Effector memory CD8-positive, alpha-beta T cell (primary cell): ENCODE measurements at regions not wholly inside any gene's neighbourhood (a gene's known extent, or its start where the extent isn't known, plus 50 kb on each side); places are given as distances from the start of the nearest gene placed in this dataset.

Source experiments
- ATAC-seq: fragments of 150-1000 bp; cut with Tn5 transposase; replicated peaks from 2 replicates; pipeline ENCODE4 v1.10.0; 2021; ENCODE audit warnings: mild to moderate bottlenecking, moderate library complexity
- DNase-seq, 3 experiments: peaks; one replicate each; pipeline ENCODE4 v3.0.0; 2021
- H3K27ac Mint-ChIP-seq, 2 donors: one replicate each; pipeline ENCODE4 v1.8.0; 2022; ENCODE audit warnings: mild to moderate bottlenecking in 2 of 2, mixed read lengths in 2 of 2, moderate library complexity in 2 of 2
- H3K27me3 Mint-ChIP-seq, 2 donors: one replicate each; pipeline ENCODE4 v1.8.0; 2022; ENCODE audit warnings: mixed read lengths in 2 of 2
- H3K36me3 Mint-ChIP-seq: one replicate; pipeline ENCODE4 v1.8.0; 2022; ENCODE audit warnings: mild to moderate bottlenecking, moderate library complexity, mixed read lengths; ENCODE audit not compliant: insufficient read depth
- H3K4me1 Mint-ChIP-seq, 2 donors: one replicate each; pipeline ENCODE4 v1.8.0; 2022; ENCODE audit warnings: low read depth in 2 of 2, mixed read lengths in 2 of 2
- H3K4me3 Mint-ChIP-seq, 2 donors: one replicate each; pipeline ENCODE4 v1.8.0; 2022; ENCODE audit warnings: mild to moderate bottlenecking in 2 of 2, mixed read lengths in 2 of 2, moderate library complexity in 2 of 2
- H3K9me3 Mint-ChIP-seq, 2 donors: one replicate each; pipeline ENCODE4 v1.8.0; 2022; ENCODE audit warnings: mixed read lengths in 2 of 2

- no peaks in the 10 kb centered on the region for H3K4me1 Mint-ChIP-seq
- H3K27me3 Mint-ChIP-seq: no peaks in the 10 kb centered on the region
- no peak for ATAC-seq
- H3K36me3 Mint-ChIP-seq: no peaks in the 10 kb centered on the region
- no peak overlapping the region for H3K4me3 Mint-ChIP-seq
- H3K9me3 Mint-ChIP-seq: no peaks in the 10 kb centered on the region
- no peak for DNase-seq
- no peak overlapping the region for H3K27ac Mint-ChIP-seq
These were observed 172.5 kb downstream of the GXYLT1 start for GRCh38 chr12:41972196-41972595.

- Mint-ChIP-seq H3K9me3 (no peaks in the 10 kb centered on the region), H3K4me3 (no peak overlapping the region), H3K27me3 (no peaks in the 10 kb centered on the region), H3K4me1 (no peaks in the 10 kb centered on the region), H3K27ac (no peak overlapping the region), H3K36me3 (no peaks in the 10 kb centered on the region)
- no peak for ATAC-seq
- DNase-seq: no peak
These were observed 173.9 kb downstream of the GXYLT1 start for GRCh38 chr12:41970744-41971143.

- ATAC-seq (no peak), DNase-seq (no peak)
- Mint-ChIP-seq H3K4me1 (no peaks in the 10 kb centered on the region), H3K4me3 (no peak overlapping the region), H3K27me3 (peaks cover 0 to 10% of the 10 kb centered on the region in 2 donors), H3K9me3 (no peaks in the 10 kb centered on the region), H3K36me3 (no peaks in the 10 kb centered on the region), H3K27ac (no peak overlapping the region)
These were observed 176.1 kb downstream of the GXYLT1 start for GRCh38 chr12:41968599-41968998.

- H3K36me3 Mint-ChIP-seq: no peaks in the 10 kb centered on the region
- H3K27me3 Mint-ChIP-seq: peaks cover 0 to 10% of the 10 kb centered on the region in 2 donors
- H3K9me3 Mint-ChIP-seq: no peaks in the 10 kb centered on the region
- H3K4me3 Mint-ChIP-seq: no peak overlapping the region
- H3K4me1 Mint-ChIP-seq: no peaks in the 10 kb centered on the region
- no peak overlapping the region for H3K27ac Mint-ChIP-seq
- DNase-seq (no peak), ATAC-seq (no peak)
These were observed 176.8 kb downstream of the GXYLT1 start for GRCh38 chr12:41967668-41968500.

- no peaks in the 10 kb centered on the region for H3K9me3 Mint-ChIP-seq
- no peak overlapping the region for H3K4me3 Mint-ChIP-seq
- DNase-seq (no peak), ATAC-seq (no peak)
- H3K27me3 Mint-ChIP-seq: peaks cover 0 to 10% of the 10 kb centered on the region in 2 donors
- no peak overlapping the region for H3K27ac Mint-ChIP-seq
- no peaks in the 10 kb centered on the region for H3K4me1 Mint-ChIP-seq
- no peaks in the 10 kb centered on the region for H3K36me3 Mint-ChIP-seq
These were observed 177.8 kb downstream of the GXYLT1 start for GRCh38 chr12:41966916-41967315.

- Mint-ChIP-seq H3K27ac (no peak overlapping the region), H3K27me3 (peaks cover 0 to 10% of the 10 kb centered on the region in 2 donors), H3K36me3 (no peaks in the 10 kb centered on the region), H3K4me1 (no peaks in the 10 kb centered on the region), H3K9me3 (no peaks in the 10 kb centered on the region), H3K4me3 (no peak overlapping the region)
- no peak for DNase-seq
- ATAC-seq: no peak
These were observed 178.7 kb downstream of the GXYLT1 start for GRCh38 chr12:41966001-41966400.

- H3K27me3 Mint-ChIP-seq: peaks cover 0 to 10% of the 10 kb centered on the region in 2 donors
- DNase-seq: no peak
- H3K36me3 Mint-ChIP-seq: no peaks in the 10 kb centered on the region
These were observed 181.3 kb downstream of the GXYLT1 start for GRCh38 chr12:41963398-41963797.

GRCh38 chr12:41962171-41962572 is 182.5 kb downstream of the GXYLT1 start:
- H3K36me3 Mint-ChIP-seq: no peaks in the 10 kb centered on the region
- no peaks in the 10 kb centered on the region for H3K9me3 Mint-ChIP-seq
- DNase-seq (no peak), ATAC-seq (no peak)
- H3K4me3 Mint-ChIP-seq: no peak overlapping the region
- no peaks in the 10 kb centered on the region for H3K4me1 Mint-ChIP-seq
- no peak overlapping the region for H3K27ac Mint-ChIP-seq
- peaks cover 0 to 10% of the 10 kb centered on the region in 2 donors for H3K27me3 Mint-ChIP-seq

More at GRCh38 chr12:41963398-41963797, 181.3 kb downstream of the GXYLT1 start:
- Mint-ChIP-seq H3K4me3 (no peak overlapping the region), H3K4me1 (no peaks in the 10 kb centered on the region), H3K27ac (no peak overlapping the region), H3K9me3 (no peaks in the 10 kb centered on the region)
- ATAC-seq: no peak

GRCh38 chr12:41959271-41959670 is 185.4 kb downstream of the GXYLT1 start:
- DNase-seq: no peak
- ATAC-seq: no peak
- H3K4me3 Mint-ChIP-seq: no peak overlapping the region
- H3K9me3 Mint-ChIP-seq: no peaks in the 10 kb centered on the region
- H3K27ac Mint-ChIP-seq: no peak overlapping the region
- peaks cover 0 to 6% of the 10 kb centered on the region in 2 donors for H3K27me3 Mint-ChIP-seq
- H3K4me1 Mint-ChIP-seq: no peaks in the 10 kb centered on the region
- H3K36me3 Mint-ChIP-seq: peaks cover 3% of the 10 kb centered on the region

GRCh38 chr12:41956353-41956752 is 188.3 kb downstream of the GXYLT1 start:
- ATAC-seq: no peak
- no peak overlapping the region for H3K27ac Mint-ChIP-seq

GRCh38 chr12:41950455-41950854 is 194.2 kb downstream of the GXYLT1 start:
- DNase-seq (no peak), ATAC-seq (no peak)
- Mint-ChIP-seq H3K9me3 (peaks cover 0 to 8% of the 10 kb centered on the region in 2 donors), H3K36me3 (no peaks in the 10 kb centered on the region), H3K27ac (no peak overlapping the region), H3K4me1 (no peaks in the 10 kb centered on the region), H3K4me3 (no peak overlapping the region), H3K27me3 (peaks cover 22 to 29% of the 10 kb centered on the region in 2 donors)

More at GRCh38 chr12:41956353-41956752, 188.3 kb downstream of the GXYLT1 start:
- no peak for DNase-seq
- Mint-ChIP-seq H3K4me3 (no peak overlapping the region), H3K27me3 (peaks cover 0 to 6% of the 10 kb centered on the region in 2 donors), H3K4me1 (no peaks in the 10 kb centered on the region), H3K36me3 (peaks cover 3% of the 10 kb centered on the region), H3K9me3 (no peaks in the 10 kb centered on the region)

GRCh38 chr12:41946106-41946505 is 198.6 kb downstream of the GXYLT1 start:
- Mint-ChIP-seq H3K27me3 (peaks cover 38 to 40% of the 10 kb centered on the region in 2 donors), H3K36me3 (no peaks in the 10 kb centered on the region), H3K9me3 (peaks cover 0 to 8% of the 10 kb centered on the region in 2 donors), H3K4me3 (no peak overlapping the region), H3K27ac (no peak overlapping the region), H3K4me1 (no peaks in the 10 kb centered on the region)
- ATAC-seq: no peak
- no peak for DNase-seq

- Mint-ChIP-seq H3K4me3 (no peak overlapping the region), H3K4me1 (no peaks in the 10 kb centered on the region), H3K27ac (no peak overlapping the region), H3K9me3 (peaks cover 0 to 8% of the 10 kb centered on the region in 2 donors), H3K36me3 (no peaks in the 10 kb centered on the region), H3K27me3 (peaks cover 36 to 37% of the 10 kb centered on the region in 2 donors)
- ATAC-seq (no peak), DNase-seq (no peak)
These were observed 200.5 kb downstream of the GXYLT1 start for GRCh38 chr12:41944216-41944615.

- H3K36me3 Mint-ChIP-seq: no peaks in the 10 kb centered on the region
- ATAC-seq: no peak
- no peaks in the 10 kb centered on the region for H3K4me1 Mint-ChIP-seq
- H3K9me3 Mint-ChIP-seq: peaks cover 0 to 8% of the 10 kb centered on the region in 2 donors
- no peak overlapping the region for H3K27ac Mint-ChIP-seq
- peaks cover 36 to 37% of the 10 kb centered on the region in 2 donors for H3K27me3 Mint-ChIP-seq
- H3K4me3 Mint-ChIP-seq: no peak overlapping the region
- DNase-seq: no peak
These were observed 201.0 kb downstream of the GXYLT1 start for GRCh38 chr12:41943671-41944070.
